ENCODE measurements at regions not wholly inside any gene's neighbourhood (a gene's known extent, or its start where the extent isn't known, plus 50 kb on each side); places are given as distances from the start of the nearest gene placed in this dataset.
A peak's percentile ranks its signal among the peaks of the same experiment; 100 is the strongest.

DNA sequence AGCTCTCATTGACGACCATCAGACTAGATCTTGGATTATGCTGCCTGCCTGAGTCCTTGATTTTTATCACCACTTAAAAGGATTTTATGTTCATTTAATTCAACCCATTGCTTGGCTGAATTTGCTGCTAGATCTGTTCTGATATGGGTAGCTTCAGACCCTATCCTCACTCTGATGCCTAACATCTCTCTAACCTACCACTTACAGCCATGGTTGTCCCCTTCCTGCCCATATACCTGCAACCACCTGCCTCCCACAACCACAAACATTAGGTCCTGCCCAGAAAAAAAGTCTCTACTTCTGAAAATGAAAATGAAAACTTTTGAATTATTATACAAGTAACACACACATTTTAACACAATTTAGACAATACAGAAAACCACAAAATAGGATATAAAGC, 310.8 kb downstream of the HNRNPD start:
- Histone ChIP-seq H3K9ac (ENCODE audit: low read depth in 1 of 2, low read length in 2 of 2) (no peak overlapping the region), H3K9me3 (ENCODE audit: control insufficient read depth in 1 of 2, low read length in 2 of 2) (no peaks in the 10 kb centered on the region), H3K4me1 (ENCODE audit: control insufficient read depth in 1 of 2, insufficient read depth in 2 of 2, low read length in 2 of 2) (no peaks in the 10 kb centered on the region), H3K36me3 (ENCODE audit: control insufficient read depth in 1 of 2, insufficient read depth in 2 of 2, low read length in 2 of 2) (no peaks in the 10 kb centered on the region), H3K27me3 (ENCODE audit: control insufficient read depth in 1 of 2, insufficient read depth in 2 of 2, low read length in 2 of 2) (no peaks in the 10 kb centered on the region), H3K27ac (ENCODE audit: low read depth, low read length) (no peak overlapping the region), H3K4me3 (ENCODE audit: low read depth in 1 of 2, low read length in 2 of 2) (no peak overlapping the region)

DNA sequence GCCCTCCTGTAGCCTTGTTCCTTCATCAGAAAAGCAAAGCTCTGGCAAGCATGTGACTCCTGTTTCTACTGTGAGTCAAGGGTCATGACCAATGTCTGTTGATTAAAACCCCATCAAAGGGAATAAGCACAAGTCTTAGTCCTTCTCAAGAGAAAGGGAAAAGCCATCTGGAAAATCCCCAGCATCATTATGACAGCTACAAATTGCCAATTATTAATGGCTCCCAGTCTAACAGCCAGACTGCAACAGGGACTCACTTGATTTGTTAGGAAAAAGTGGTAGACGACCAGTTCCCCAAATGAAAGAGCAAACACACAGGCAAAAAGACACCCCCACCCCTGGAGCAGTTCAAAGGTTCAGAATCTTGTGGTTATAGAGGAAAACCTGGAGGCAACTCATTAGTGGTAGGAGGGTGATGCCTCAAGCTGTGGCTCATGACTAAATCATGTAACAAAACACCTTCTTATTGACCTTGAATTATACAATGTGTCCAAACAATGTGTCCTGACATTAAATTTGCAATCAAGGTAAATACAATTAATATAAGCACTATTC, 315.7 kb downstream of the HNRNPD start:
- Histone ChIP-seq H3K4me3 (ENCODE audit: low read depth in 1 of 2, low read length in 2 of 2) (no peak overlapping the region), H3K9ac (ENCODE audit: low read depth in 1 of 2, low read length in 2 of 2) (no peak overlapping the region), H3K36me3 (ENCODE audit: control insufficient read depth in 1 of 2, insufficient read depth in 2 of 2, low read length in 2 of 2) (no peaks in the 10 kb centered on the region), H3K27ac (ENCODE audit: low read depth, low read length) (no peak overlapping the region), H3K4me1 (ENCODE audit: control insufficient read depth in 1 of 2, insufficient read depth in 2 of 2, low read length in 2 of 2) (no peaks in the 10 kb centered on the region), H3K9me3 (ENCODE audit: control insufficient read depth in 1 of 2, low read length in 2 of 2) (no peaks in the 10 kb centered on the region), H3K27me3 (ENCODE audit: control insufficient read depth in 1 of 2, insufficient read depth in 2 of 2, low read length in 2 of 2) (peaks cover 0 to 3% of the 10 kb centered on the region in 2 donors)

DNA sequence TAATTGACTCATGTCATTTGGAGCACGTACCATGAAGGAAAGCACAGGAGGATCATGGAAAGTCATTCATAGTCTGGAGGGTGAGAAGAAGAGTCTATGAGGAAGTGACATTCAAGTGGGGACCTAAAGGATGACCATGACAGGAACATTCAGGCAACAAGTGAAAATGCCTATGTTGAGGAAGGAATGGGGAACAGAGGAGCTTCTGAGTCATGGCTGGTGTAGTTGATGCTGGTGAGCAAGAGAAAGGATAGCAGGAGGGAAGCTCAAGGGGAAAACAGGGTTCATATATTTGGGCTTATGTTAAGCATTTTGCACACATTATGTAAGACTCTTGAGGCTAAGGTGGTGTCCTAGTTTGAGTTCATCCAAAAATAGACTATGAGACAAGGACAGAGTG, 318.6 kb downstream of the HNRNPD start:
- Histone ChIP-seq H3K27ac (ENCODE audit: low read depth, low read length) (no peak overlapping the region), H3K36me3 (ENCODE audit: control insufficient read depth in 1 of 2, insufficient read depth in 2 of 2, low read length in 2 of 2) (no peaks in the 10 kb centered on the region), H3K4me3 (ENCODE audit: low read depth in 1 of 2, low read length in 2 of 2) (no peak overlapping the region), H3K4me1 (ENCODE audit: control insufficient read depth in 1 of 2, insufficient read depth in 2 of 2, low read length in 2 of 2) (no peaks in the 10 kb centered on the region), H3K27me3 (ENCODE audit: control insufficient read depth in 1 of 2, insufficient read depth in 2 of 2, low read length in 2 of 2) (peaks cover 0 to 10% of the 10 kb centered on the region in 2 donors), H3K9me3 (ENCODE audit: control insufficient read depth in 1 of 2, low read length in 2 of 2) (no peaks in the 10 kb centered on the region), H3K9ac (ENCODE audit: low read depth in 1 of 2, low read length in 2 of 2) (no peak overlapping the region)

DNA sequence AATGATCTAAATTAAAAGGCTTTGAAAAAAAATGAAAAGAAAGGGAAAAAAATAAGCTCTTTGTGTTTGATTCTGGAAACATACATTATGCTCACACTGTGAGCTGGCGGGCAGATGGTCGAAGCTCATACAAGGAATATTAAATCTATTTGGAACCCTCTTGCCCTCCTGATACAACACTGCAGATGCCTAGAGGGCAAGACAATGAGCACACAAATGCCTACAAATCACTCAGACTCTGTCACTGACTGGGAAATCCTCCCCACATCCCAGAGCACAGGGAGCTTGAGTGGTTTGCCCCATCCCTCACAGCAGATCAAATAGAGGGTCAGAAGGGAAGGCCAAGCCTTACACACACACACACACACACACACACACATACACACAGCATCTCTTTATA, 320.4 kb downstream of the HNRNPD start:
- Histone ChIP-seq H3K9ac (ENCODE audit: low read depth in 1 of 2, low read length in 2 of 2) (no peak overlapping the region), H3K27ac (ENCODE audit: low read depth, low read length) (no peak overlapping the region), H3K27me3 (ENCODE audit: control insufficient read depth in 1 of 2, insufficient read depth in 2 of 2, low read length in 2 of 2) (peaks cover 0 to 10% of the 10 kb centered on the region in 2 donors), H3K4me3 (ENCODE audit: low read depth in 1 of 2, low read length in 2 of 2) (no peak overlapping the region), H3K4me1 (ENCODE audit: control insufficient read depth in 1 of 2, insufficient read depth in 2 of 2, low read length in 2 of 2) (no peaks in the 10 kb centered on the region), H3K36me3 (ENCODE audit: control insufficient read depth in 1 of 2, insufficient read depth in 2 of 2, low read length in 2 of 2) (no peaks in the 10 kb centered on the region), H3K9me3 (ENCODE audit: control insufficient read depth in 1 of 2, low read length in 2 of 2) (no peaks in the 10 kb centered on the region)

DNA sequence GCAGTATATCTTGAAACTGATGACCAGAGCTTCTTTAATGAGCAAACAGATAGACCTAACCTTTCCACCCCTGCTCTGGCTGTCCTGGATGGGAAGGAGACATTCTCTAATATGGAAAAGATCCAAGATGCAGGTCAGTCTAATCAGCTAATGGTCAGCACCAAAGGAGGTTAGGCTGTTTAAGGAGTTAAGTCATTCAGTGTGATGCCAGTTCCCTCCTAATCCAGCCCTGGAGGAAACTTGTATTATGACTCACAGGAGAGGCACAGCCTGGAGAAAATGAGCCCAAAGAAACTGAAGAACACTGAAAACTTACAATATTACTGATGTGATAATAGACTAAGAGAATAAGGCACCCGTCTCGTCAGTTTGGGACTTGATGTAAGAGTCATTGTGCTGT, 323.0 kb downstream of the HNRNPD start:
- H3K9me3 ChIP-seq (ENCODE audit: control insufficient read depth in 1 of 2, low read length in 2 of 2), result no peaks in the 10 kb centered on the region
- no peak overlapping the region for H3K4me3 ChIP-seq (ENCODE audit: low read depth in 1 of 2, low read length in 2 of 2)
- peaks cover 4 to 7% of the 10 kb centered on the region in 2 donors for H3K27me3 ChIP-seq (ENCODE audit: control insufficient read depth in 1 of 2, insufficient read depth in 2 of 2, low read length in 2 of 2)
- H3K27ac ChIP-seq (ENCODE audit: low read depth, low read length), result no peak overlapping the region
- no peak overlapping the region for H3K9ac ChIP-seq (ENCODE audit: low read depth in 1 of 2, low read length in 2 of 2)
- no peaks in the 10 kb centered on the region for H3K36me3 ChIP-seq (ENCODE audit: control insufficient read depth in 1 of 2, insufficient read depth in 2 of 2, low read length in 2 of 2)
- H3K4me1 ChIP-seq (ENCODE audit: control insufficient read depth in 1 of 2, insufficient read depth in 2 of 2, low read length in 2 of 2), result no peaks in the 10 kb centered on the region

DNA sequence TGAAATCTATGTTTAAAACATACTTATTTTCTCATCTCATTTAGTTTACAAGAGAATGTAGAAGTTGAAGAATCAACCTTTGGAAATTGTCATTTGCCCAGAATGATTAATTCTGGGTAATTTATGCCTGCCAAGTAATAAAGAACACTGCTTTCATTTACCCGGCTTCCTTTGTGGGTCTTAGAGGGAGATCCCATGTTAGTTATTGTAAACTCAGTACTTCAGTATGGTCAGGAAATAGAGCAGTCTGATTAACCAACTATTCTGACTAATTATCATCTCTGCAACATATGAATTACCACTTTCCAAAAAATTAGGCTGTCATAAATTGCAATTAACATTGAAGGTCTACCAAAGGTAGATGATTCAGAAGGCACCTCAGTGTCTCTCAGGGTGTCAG, 324.5 kb downstream of the HNRNPD start:
- Histone ChIP-seq H3K4me1 (ENCODE audit: control insufficient read depth in 1 of 2, insufficient read depth in 2 of 2, low read length in 2 of 2) (peaks cover 0 to 4% of the 10 kb centered on the region in 2 donors), H3K4me3 (ENCODE audit: low read depth in 1 of 2, low read length in 2 of 2) (no peak overlapping the region), H3K36me3 (ENCODE audit: control insufficient read depth in 1 of 2, insufficient read depth in 2 of 2, low read length in 2 of 2) (no peaks in the 10 kb centered on the region), H3K27me3 (ENCODE audit: control insufficient read depth in 1 of 2, insufficient read depth in 2 of 2, low read length in 2 of 2) (peaks cover 10 to 18% of the 10 kb centered on the region in 2 donors), H3K9ac (ENCODE audit: low read depth in 1 of 2, low read length in 2 of 2) (no peak overlapping the region), H3K27ac (ENCODE audit: low read depth, low read length) (no peak overlapping the region), H3K9me3 (ENCODE audit: control insufficient read depth in 1 of 2, low read length in 2 of 2) (no peaks in the 10 kb centered on the region)

DNA sequence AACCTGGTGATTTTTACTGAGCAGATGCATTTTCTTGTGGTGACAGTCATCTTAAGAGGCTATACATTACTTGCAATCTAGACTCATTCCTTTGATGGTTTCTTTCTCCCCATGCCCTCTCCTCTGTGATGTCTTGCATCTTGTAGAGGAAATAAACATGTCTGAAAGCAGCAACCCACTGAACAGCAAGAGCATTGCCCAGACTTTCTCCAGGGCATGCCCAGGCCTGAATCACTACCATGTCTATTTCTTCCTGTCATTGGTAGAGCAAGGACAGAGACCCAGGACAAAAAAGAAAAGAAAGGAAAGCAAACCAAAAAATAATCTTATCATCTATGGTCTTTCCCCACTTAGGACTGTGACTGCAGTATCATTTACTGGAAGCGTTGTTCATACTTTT, 326.1 kb downstream of the HNRNPD start:
- no peak overlapping the region for H3K4me3 ChIP-seq (ENCODE audit: low read depth in 1 of 2, low read length in 2 of 2)
- H3K9ac ChIP-seq (ENCODE audit: low read depth in 1 of 2, low read length in 2 of 2), result no peak overlapping the region
- no peaks in the 10 kb centered on the region for H3K36me3 ChIP-seq (ENCODE audit: control insufficient read depth in 1 of 2, insufficient read depth in 2 of 2, low read length in 2 of 2)
- no peaks in the 10 kb centered on the region for H3K9me3 ChIP-seq (ENCODE audit: control insufficient read depth in 1 of 2, low read length in 2 of 2)
- peaks cover 10 to 31% of the 10 kb centered on the region in 2 donors for H3K27me3 ChIP-seq (ENCODE audit: control insufficient read depth in 1 of 2, insufficient read depth in 2 of 2, low read length in 2 of 2)
- peaks cover 0 to 15% of the 10 kb centered on the region in 2 donors for H3K4me1 ChIP-seq (ENCODE audit: control insufficient read depth in 1 of 2, insufficient read depth in 2 of 2, low read length in 2 of 2)
- no peak overlapping the region for H3K27ac ChIP-seq (ENCODE audit: low read depth, low read length)

DNA sequence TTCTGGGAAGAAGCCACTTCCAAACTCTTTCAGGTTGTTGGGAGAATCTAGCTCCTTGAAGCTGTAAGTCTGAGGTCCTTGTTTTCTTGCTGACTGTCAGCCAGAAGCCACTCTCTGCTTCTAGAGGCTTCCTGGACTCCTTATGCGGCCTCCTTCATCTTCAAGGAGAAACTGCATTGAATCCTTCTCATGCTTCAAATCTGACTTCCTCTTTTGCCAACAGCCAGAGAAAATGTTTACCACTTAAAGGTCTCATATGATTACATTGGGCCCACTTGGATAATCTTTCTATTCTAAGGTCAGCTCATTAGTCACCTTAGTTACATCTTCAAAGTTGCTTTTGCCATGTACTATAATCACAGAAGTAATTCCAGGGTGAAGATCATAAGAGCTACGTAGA, 327.0 kb downstream of the HNRNPD start:
- H3K4me3 ChIP-seq (ENCODE audit: low read depth in 1 of 2, low read length in 2 of 2), result no peak overlapping the region
- H3K4me1 ChIP-seq (ENCODE audit: control insufficient read depth in 1 of 2, insufficient read depth in 2 of 2, low read length in 2 of 2), result peaks cover 0 to 16% of the 10 kb centered on the region in 2 donors
- H3K27me3 ChIP-seq (ENCODE audit: control insufficient read depth in 1 of 2, insufficient read depth in 2 of 2, low read length in 2 of 2), result peaks cover 10 to 36% of the 10 kb centered on the region in 2 donors
- H3K36me3 ChIP-seq (ENCODE audit: control insufficient read depth in 1 of 2, insufficient read depth in 2 of 2, low read length in 2 of 2), result no peaks in the 10 kb centered on the region
- H3K27ac ChIP-seq (ENCODE audit: low read depth, low read length), result no peak overlapping the region
- H3K9me3 ChIP-seq (ENCODE audit: control insufficient read depth in 1 of 2, low read length in 2 of 2), result no peaks in the 10 kb centered on the region
- H3K9ac ChIP-seq (ENCODE audit: low read depth in 1 of 2, low read length in 2 of 2), result no peak overlapping the region

DNA sequence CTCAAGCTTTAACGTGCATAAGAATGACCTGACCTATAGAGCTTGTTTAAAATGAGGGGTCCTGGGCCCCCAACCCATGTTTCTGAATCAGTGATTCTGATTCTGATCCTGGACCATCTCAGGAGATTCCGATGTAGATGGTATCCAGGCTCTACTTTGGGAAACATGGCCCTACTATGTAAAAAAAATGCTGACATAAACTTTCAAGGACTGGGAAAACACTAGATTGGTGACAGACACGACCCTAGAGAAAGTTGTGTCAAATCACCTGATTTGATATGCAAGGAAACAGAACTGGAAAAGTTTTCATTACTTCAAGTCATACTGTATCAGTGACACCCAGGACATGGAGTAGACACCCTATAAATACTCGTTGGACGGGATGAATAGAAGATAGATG, 328.5 kb downstream of the HNRNPD start:
- peaks cover 10 to 29% of the 10 kb centered on the region in 2 donors for H3K27me3 ChIP-seq (ENCODE audit: control insufficient read depth in 1 of 2, insufficient read depth in 2 of 2, low read length in 2 of 2)
- no peak overlapping the region for H3K9ac ChIP-seq (ENCODE audit: low read depth in 1 of 2, low read length in 2 of 2)
- H3K9me3 ChIP-seq (ENCODE audit: control insufficient read depth in 1 of 2, low read length in 2 of 2), result no peaks in the 10 kb centered on the region
- H3K4me3 ChIP-seq (ENCODE audit: low read depth in 1 of 2, low read length in 2 of 2), result no peak overlapping the region
- H3K4me1 ChIP-seq (ENCODE audit: control insufficient read depth in 1 of 2, insufficient read depth in 2 of 2, low read length in 2 of 2), result peaks cover 0 to 16% of the 10 kb centered on the region in 2 donors
- no peaks in the 10 kb centered on the region for H3K36me3 ChIP-seq (ENCODE audit: control insufficient read depth in 1 of 2, insufficient read depth in 2 of 2, low read length in 2 of 2)
- H3K27ac ChIP-seq (ENCODE audit: low read depth, low read length), result no peak overlapping the region

DNA sequence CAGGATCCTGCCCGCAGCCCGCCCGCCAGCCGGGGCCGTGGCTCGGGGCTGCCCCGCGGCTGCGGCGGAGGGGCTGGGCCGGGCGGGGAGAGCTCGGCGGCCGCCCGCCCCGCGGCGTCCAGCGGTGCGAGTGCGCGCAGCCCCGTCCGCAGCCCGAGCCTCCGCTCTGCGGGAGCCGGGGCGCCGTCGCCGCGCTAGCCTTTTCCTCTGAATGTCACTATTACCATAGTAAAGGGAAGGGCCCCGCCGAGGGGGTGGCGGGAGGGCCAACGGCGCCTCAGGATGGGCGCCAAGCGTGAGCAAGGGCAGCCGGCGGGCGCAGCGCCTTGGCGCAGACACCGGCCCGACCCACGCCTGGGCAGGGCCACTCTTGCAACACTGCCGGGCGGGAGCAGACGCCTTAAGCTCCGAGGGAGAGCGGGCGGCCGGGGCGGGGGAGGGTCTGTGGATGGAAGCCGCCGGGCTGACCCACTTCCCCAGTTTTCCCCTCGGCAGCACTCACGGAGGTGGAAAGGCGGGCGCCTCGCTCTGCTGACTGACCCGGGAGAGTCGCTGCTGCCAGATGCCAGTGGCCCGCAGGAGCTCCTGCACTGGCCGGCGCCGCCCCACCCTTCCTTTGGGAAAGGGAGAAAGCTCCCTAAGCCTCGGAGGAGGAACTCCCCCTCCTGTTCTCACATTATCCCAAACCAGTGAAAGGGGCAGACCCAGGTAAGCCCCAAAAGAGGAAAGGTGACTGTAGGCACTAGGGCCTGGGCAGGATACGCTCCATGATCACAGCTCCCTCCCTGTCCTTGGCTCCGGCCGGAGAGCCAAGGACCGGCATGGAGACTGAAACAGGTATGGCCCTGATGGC, 329.4 kb downstream of the HNRNPD start:
- H3K4me3 ChIP-seq (ENCODE audit: low read depth in 1 of 2, low read length in 2 of 2), result peak overlapping the region; percentile 26 to 58
- H3K4me1 ChIP-seq (ENCODE audit: control insufficient read depth in 1 of 2, insufficient read depth in 2 of 2, low read length in 2 of 2), result peaks cover 0 to 16% of the 10 kb centered on the region in 2 donors
- H3K9me3 ChIP-seq (ENCODE audit: control insufficient read depth in 1 of 2, low read length in 2 of 2), result no peaks in the 10 kb centered on the region
- no peak overlapping the region for H3K9ac ChIP-seq (ENCODE audit: low read depth in 1 of 2, low read length in 2 of 2)
- H3K36me3 ChIP-seq (ENCODE audit: control insufficient read depth in 1 of 2, insufficient read depth in 2 of 2, low read length in 2 of 2), result no peaks in the 10 kb centered on the region
- H3K27me3 ChIP-seq (ENCODE audit: control insufficient read depth in 1 of 2, insufficient read depth in 2 of 2, low read length in 2 of 2), result peaks cover 10 to 29% of the 10 kb centered on the region in 2 donors
- H3K27ac ChIP-seq (ENCODE audit: low read depth, low read length), result no peak overlapping the region

Measured in duodenal mucosa (tissue), 2 donors.